OCI-LY3 (cell line): ENCODE measurements at regions not wholly inside any gene's neighbourhood (a gene's known extent, or its start where the extent isn't known, plus 50 kb on each side); places are given as distances from the start of the nearest gene placed in this dataset.

Source experiments
- EZH2phosphoT487 ChIP-seq: fragments of 200-600 bp; shearing (Covaris generic); IDR thresholded peaks from 2 replicates; pipeline ENCODE4 v1.6.1; 2018; ENCODE audit warnings: antibody characterized with exemption, mixed run types, low read depth
- TF ChIP-seq, protein P1 (sequence below): fragments of 200-600, 300-600 bp; sonication (generic); IDR thresholded peaks from 2 replicates; pipeline ENCODE4 v1.5.1; 2014; ENCODE audit warnings: antibody characterized with exemption, low read length, low read depth

DNA sequence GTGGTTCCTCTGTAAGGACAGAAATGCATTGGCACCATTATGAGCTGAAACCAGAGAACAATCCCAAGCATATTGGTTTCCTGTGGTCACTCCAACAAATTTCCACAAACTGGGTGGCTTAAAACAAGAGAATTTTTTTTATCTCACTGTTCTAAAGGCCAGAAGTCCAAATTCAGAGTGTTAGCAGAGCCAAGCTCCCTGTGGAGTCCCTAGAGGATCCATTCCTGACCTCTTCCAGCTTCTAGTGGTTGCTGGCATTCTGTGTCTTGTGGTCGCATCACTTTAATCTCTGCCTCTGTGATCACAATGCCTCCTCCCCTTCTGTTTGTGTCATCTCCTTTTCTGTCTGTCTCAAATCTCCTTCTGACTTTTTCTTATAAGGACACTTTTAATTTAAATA lies 380.3 kb downstream of the NYAP2 start:
- TF ChIP-seq, protein P1, sequence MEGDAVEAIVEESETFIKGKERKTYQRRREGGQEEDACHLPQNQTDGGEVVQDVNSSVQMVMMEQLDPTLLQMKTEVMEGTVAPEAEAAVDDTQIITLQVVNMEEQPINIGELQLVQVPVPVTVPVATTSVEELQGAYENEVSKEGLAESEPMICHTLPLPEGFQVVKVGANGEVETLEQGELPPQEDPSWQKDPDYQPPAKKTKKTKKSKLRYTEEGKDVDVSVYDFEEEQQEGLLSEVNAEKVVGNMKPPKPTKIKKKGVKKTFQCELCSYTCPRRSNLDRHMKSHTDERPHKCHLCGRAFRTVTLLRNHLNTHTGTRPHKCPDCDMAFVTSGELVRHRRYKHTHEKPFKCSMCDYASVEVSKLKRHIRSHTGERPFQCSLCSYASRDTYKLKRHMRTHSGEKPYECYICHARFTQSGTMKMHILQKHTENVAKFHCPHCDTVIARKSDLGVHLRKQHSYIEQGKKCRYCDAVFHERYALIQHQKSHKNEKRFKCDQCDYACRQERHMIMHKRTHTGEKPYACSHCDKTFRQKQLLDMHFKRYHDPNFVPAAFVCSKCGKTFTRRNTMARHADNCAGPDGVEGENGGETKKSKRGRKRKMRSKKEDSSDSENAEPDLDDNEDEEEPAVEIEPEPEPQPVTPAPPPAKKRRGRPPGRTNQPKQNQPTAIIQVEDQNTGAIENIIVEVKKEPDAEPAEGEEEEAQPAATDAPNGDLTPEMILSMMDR = no peak
- no peak for TF ChIP-seq EZH2phosphoT487
